D721Med (cell line): ENCODE measurements at regions not wholly inside any gene's neighbourhood (a gene's known extent, or its start where the extent isn't known, plus 50 kb on each side); places are given as distances from the start of the nearest gene placed in this dataset.

ENCODE experiments used
- DNase-seq: peaks from one replicate; pipeline ENCODE4 v3.0.0; 2011; ENCODE audit warnings: low spot score; ENCODE audit not compliant: insufficient read length
- FAIRE-seq: peaks from 2 replicates; lab custom pipeline; 2011; peaks lifted over from hg19 to GRCh38; lab: Jason Lieb, UNC
- CTCF ChIP-seq: IDR thresholded peaks from 2 replicates; pipeline ENCODE4 v1.5.1; 2012; ENCODE audit warnings: mild to moderate bottlenecking, control low read depth; ENCODE audit not compliant: insufficient read depth; ENCODE audit errors: missing control alignments

DNA sequence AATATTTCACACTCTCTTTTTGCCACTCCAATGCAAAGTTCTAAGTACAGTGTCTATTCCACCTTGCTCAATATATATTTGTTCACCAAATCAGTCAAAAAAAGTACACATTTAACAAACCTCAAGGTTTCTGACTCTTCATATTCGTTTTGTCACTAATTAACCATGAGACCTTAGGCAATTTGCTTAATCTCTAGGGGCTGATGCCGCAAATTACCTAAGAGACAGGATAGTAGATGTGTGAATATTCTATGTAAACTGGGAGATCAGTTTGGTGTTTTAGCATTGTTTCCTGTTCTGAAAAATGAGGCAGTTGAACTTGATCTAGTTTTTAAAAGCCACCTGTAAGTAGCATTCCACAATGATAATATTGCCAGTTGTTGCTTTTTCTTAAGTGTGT is 182.5 kb upstream of the KCNH8 start:
- DNase-seq (no peak), FAIRE-seq (no peak)
- TF ChIP-seq CTCF, result no peak

GRCh38 chr3:18964640-18965039 is 183.7 kb upstream of the KCNH8 start:
- DNase-seq, result no peak
- no peak for TF ChIP-seq CTCF
- FAIRE-seq, result no peak

DNA sequence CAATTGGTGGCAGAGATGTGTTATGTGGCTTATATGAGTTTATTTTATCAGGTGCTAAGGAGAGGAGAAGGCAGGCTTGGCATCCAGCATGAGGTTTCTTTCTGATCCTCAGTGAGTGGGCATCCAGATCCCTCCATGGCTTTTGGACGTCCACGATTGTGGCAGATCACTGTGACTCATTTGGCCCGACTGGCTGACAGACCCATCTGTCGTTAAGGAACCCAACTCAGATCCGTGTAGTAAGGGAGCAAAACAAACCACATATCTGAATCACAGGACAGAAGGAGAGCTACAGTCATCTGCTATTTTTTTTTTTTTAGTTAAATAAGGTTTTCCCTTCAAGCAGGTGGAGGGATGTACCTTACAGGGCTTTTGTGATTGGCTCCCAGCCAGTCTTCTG is 197.0 kb upstream of the KCNH8 start:
- FAIRE-seq, result no peak
- DNase-seq, result no peak
- TF ChIP-seq CTCF, result no peak

- DNase-seq, result no peak
- no peak for TF ChIP-seq CTCF
- no peak for FAIRE-seq
Observed at GRCh38 chr3:18946524-18946923, 201.8 kb upstream of the KCNH8 start.

DNA sequence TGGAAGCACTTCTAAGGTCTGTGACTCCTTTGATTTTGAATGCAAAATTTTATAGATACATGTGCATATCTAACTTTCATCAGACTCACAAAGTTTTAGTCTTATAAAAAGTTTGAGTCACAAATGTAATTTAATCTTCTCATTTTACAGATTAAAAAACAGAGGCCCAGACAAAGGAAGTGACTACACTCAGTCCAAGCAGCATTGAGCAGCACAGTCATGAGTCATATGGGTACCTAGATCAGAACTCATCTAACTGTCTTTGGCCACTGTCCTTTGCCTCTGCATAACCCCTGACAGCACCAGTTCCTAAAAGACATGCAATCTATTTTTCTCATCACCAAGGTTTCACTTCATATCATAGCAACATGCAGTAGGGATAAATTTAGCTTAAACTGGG is 210.7 kb upstream of the KCNH8 start:
- no peak for FAIRE-seq
- TF ChIP-seq CTCF, result no peak
- DNase-seq, result no peak

- TF ChIP-seq CTCF, result no peak
- DNase-seq, result no peak
- FAIRE-seq, result no peak
Observed at GRCh38 chr3:18919158-18919557, 229.2 kb upstream of the KCNH8 start.

GRCh38 chr3:18917923-18918322 is 230.4 kb upstream of the KCNH8 start:
- no peak for DNase-seq
- no peak for TF ChIP-seq CTCF
- no peak for FAIRE-seq
